ENCODE measurements at regions not wholly inside any gene's neighbourhood (a gene's known extent, or its start where the extent isn't known, plus 50 kb on each side); places are given as distances from the start of the nearest gene placed in this dataset.

GRCh38 chr16:72549878-72550277 is 377.9 kb upstream of the PMFBP1 start:
- H3K4me2 ChIP-seq: no peak overlapping the region
- H3K36me3 ChIP-seq (replicated peaks; ENCODE audit: insufficient read depth, low read depth): no peaks in the 10 kb centered on the region
- H3K9me2 ChIP-seq (replicated peaks; ENCODE audit: insufficient read depth): no peaks in the 10 kb centered on the region
- H2AFZ ChIP-seq: no peak overlapping the region
- H3K9me3 ChIP-seq (ENCODE audit: low read depth): no peaks in the 10 kb centered on the region
- no peak overlapping the region for H3K27ac ChIP-seq
- DNase-seq (ENCODE audit: low spot score): no peak
- H3K27me3 ChIP-seq: no peaks in the 10 kb centered on the region
- H4K20me1 ChIP-seq (ENCODE audit: insufficient read depth, poor library complexity, severe bottlenecking): no peaks in the 10 kb centered on the region
- no peaks in the 10 kb centered on the region for H3K4me1 ChIP-seq (ENCODE audit: insufficient read depth)
- 96% methylated on average over 2 of the region's 2 CpGs for WGBS (ENCODE audit: low lambda C conversion rate, missing lambda C conversion rate)
- TF ChIP-seq EZH2phosphoT487 (IDR thresholded peaks at IDR 0.05; ENCODE audit: low read depth, severe bottlenecking, unreplicated experiment) (no peak), CTCF (IDR thresholded peaks at IDR 0.05; ENCODE audit: poor library complexity) (no peak), EZH2 (IDR thresholded peaks at IDR 0.05; ENCODE audit: borderline replicate concordance) (no peak)
- no peak overlapping the region for H3K4me3 ChIP-seq
- H3K79me2 ChIP-seq: no peaks in the 10 kb centered on the region

- Histone ChIP-seq H2AFZ (no peak overlapping the region), H4K20me1 (ENCODE audit: insufficient read depth, poor library complexity, severe bottlenecking) (no peaks in the 10 kb centered on the region), H3K79me2 (no peaks in the 10 kb centered on the region), H3K4me3 (no peak overlapping the region), H3K27me3 (no peaks in the 10 kb centered on the region), H3K4me1 (ENCODE audit: insufficient read depth) (no peaks in the 10 kb centered on the region), H3K36me3 (replicated peaks; ENCODE audit: insufficient read depth, low read depth) (no peaks in the 10 kb centered on the region), H3K9me3 (ENCODE audit: low read depth) (no peaks in the 10 kb centered on the region), H3K4me2 (no peak overlapping the region), H3K27ac (no peak overlapping the region), H3K9me2 (replicated peaks; ENCODE audit: insufficient read depth) (no peaks in the 10 kb centered on the region)
- WGBS (ENCODE audit: low lambda C conversion rate, missing lambda C conversion rate): 97% methylated on average over 2 of the region's 2 CpGs
- DNase-seq (ENCODE audit: low spot score): no peak
- TF ChIP-seq EZH2 (IDR thresholded peaks at IDR 0.05; ENCODE audit: borderline replicate concordance) (no peak), CTCF (IDR thresholded peaks at IDR 0.05; ENCODE audit: poor library complexity) (no peak), EZH2phosphoT487 (IDR thresholded peaks at IDR 0.05; ENCODE audit: low read depth, severe bottlenecking, unreplicated experiment) (no peak)
Observed at GRCh38 chr16:72542102-72542501, 370.1 kb upstream of the PMFBP1 start.

- Histone ChIP-seq H4K20me1 (ENCODE audit: insufficient read depth, poor library complexity, severe bottlenecking) (no peaks in the 10 kb centered on the region), H3K27me3 (no peaks in the 10 kb centered on the region), H3K79me2 (no peaks in the 10 kb centered on the region), H3K9me3 (ENCODE audit: low read depth) (no peaks in the 10 kb centered on the region), H3K4me1 (ENCODE audit: insufficient read depth) (no peaks in the 10 kb centered on the region), H3K9me2 (replicated peaks; ENCODE audit: insufficient read depth) (no peaks in the 10 kb centered on the region), H2AFZ (no peak overlapping the region), H3K4me3 (no peak overlapping the region), H3K4me2 (no peak overlapping the region), H3K36me3 (replicated peaks; ENCODE audit: insufficient read depth, low read depth) (no peaks in the 10 kb centered on the region), H3K27ac (no peak overlapping the region)
- DNase-seq (ENCODE audit: low spot score): no peak
- TF ChIP-seq CTCF (IDR thresholded peaks at IDR 0.05; ENCODE audit: poor library complexity): no peak
- no peak for TF ChIP-seq EZH2phosphoT487 (IDR thresholded peaks at IDR 0.05; ENCODE audit: low read depth, severe bottlenecking, unreplicated experiment)
- TF ChIP-seq EZH2 (IDR thresholded peaks at IDR 0.05; ENCODE audit: borderline replicate concordance): no peak
Observed at GRCh38 chr16:72537664-72538063, 365.7 kb upstream of the PMFBP1 start.

Data from hepatocyte (in vitro differentiated cells).